H9 (cell line): ENCODE measurements at regions not wholly inside any gene's neighbourhood (a gene's known extent, or its start where the extent isn't known, plus 50 kb on each side); places are given as distances from the start of the nearest gene placed in this dataset.

Experiments used
- DNase-seq: peaks from one replicate; pipeline ENCODE4 v3.0.0-alpha.2; 2017
- H2AFZ ChIP-seq: one replicate; pipeline ENCODE4 v1.6.1; 2013; ENCODE audit warnings: mild to moderate bottlenecking, low read length, control low read depth, moderate library complexity
- H2AK5ac ChIP-seq: 2 replicates; pipeline ENCODE4 v1.6.1; 2013; ENCODE audit warnings: low read length, control low read depth, mixed read lengths; ENCODE audit not compliant: insufficient read length
- H2BK120ac ChIP-seq: one replicate; pipeline ENCODE4 v1.6.1; 2013; ENCODE audit warnings: low read depth, mild to moderate bottlenecking, low read length, control low read depth, inconsistent platforms; ENCODE audit not compliant: poor library complexity, severe bottlenecking
- H2BK12ac ChIP-seq: 2 replicates; pipeline ENCODE4 v1.6.1; 2013; ENCODE audit warnings: low read length, control low read depth, mixed read lengths, low read depth; ENCODE audit not compliant: insufficient read length
- H2BK15ac ChIP-seq: 2 replicates; pipeline ENCODE4 v1.6.1; 2013; ENCODE audit warnings: low read depth, low read length, control low read depth
- H2BK20ac ChIP-seq: one replicate; pipeline ENCODE4 v1.6.1; 2013; ENCODE audit warnings: low read depth, mild to moderate bottlenecking, low read length, control low read depth, inconsistent platforms; ENCODE audit not compliant: poor library complexity, severe bottlenecking
- H2BK5ac ChIP-seq: 2 replicates; pipeline ENCODE4 v1.6.1; 2013; ENCODE audit warnings: low read length, control low read depth, mixed read lengths; ENCODE audit not compliant: insufficient read length
- H3K14ac ChIP-seq: 2 replicates; pipeline ENCODE4 v1.6.1; 2013; ENCODE audit warnings: low read length, control low read depth; ENCODE audit not compliant: insufficient read depth
- H3K18ac ChIP-seq: 2 replicates; pipeline ENCODE4 v1.6.1; 2013; ENCODE audit warnings: low read depth, mild to moderate bottlenecking, mixed read lengths, low read length, control low read depth; ENCODE audit not compliant: insufficient read length
- H3K23ac ChIP-seq: 2 replicates; pipeline ENCODE4 v1.6.1; 2013; ENCODE audit warnings: low read length, control low read depth, mixed read lengths, low read depth; ENCODE audit not compliant: insufficient read length
- H3K23me2 ChIP-seq: 2 replicates; pipeline ENCODE4 v1.6.1; 2013; ENCODE audit warnings: low read depth, mild to moderate bottlenecking, mixed read lengths, low read length, control low read depth; ENCODE audit not compliant: insufficient read length, poor library complexity, severe bottlenecking
- H3K27ac ChIP-seq: 2 replicates; pipeline ENCODE4 v1.5.1; 2013; ENCODE audit warnings: low read length, control low read depth, mixed read lengths, low read depth; ENCODE audit not compliant: insufficient read length
- H3K27me3 ChIP-seq: 2 replicates; pipeline ENCODE4 v1.6.1; 2013; ENCODE audit warnings: low read length, control low read depth, inconsistent platforms; ENCODE audit not compliant: insufficient read depth
- H3K4ac ChIP-seq: 2 replicates; pipeline ENCODE4 v1.6.1; 2013; ENCODE audit warnings: low read depth, mild to moderate bottlenecking, control low read depth, inconsistent platforms, low read length, moderate library complexity
- H3K4me1 ChIP-seq: 2 replicates; pipeline ENCODE4 v1.6.1; 2013; ENCODE audit warnings: low read length, control low read depth, inconsistent platforms; ENCODE audit not compliant: insufficient read depth
- H3K4me2 ChIP-seq: 2 replicates; pipeline ENCODE4 v1.6.1; 2013; ENCODE audit warnings: low read length, control low read depth, mixed read lengths; ENCODE audit not compliant: insufficient read length, insufficient read depth
- H3K56ac ChIP-seq: 2 replicates; pipeline ENCODE4 v1.6.1; 2013; ENCODE audit warnings: low read depth, mild to moderate bottlenecking, mixed read lengths, low read length, control low read depth; ENCODE audit not compliant: insufficient read length
- H3K79me1 ChIP-seq: 2 replicates; pipeline ENCODE4 v1.6.1; 2013; ENCODE audit warnings: low read depth, mild to moderate bottlenecking, moderate library complexity, low read length, control low read depth, inconsistent platforms; ENCODE audit not compliant: insufficient read depth, poor library complexity, severe bottlenecking
- H3K79me2 ChIP-seq: 2 replicates; pipeline ENCODE4 v1.6.1; 2013; ENCODE audit warnings: low read length, control low read depth, inconsistent platforms; ENCODE audit not compliant: insufficient read depth
- H3K9ac ChIP-seq: 2 replicates; pipeline ENCODE4 v1.6.1; 2013; ENCODE audit warnings: low read length, control low read depth, mixed read lengths; ENCODE audit not compliant: insufficient read length; ENCODE audit errors: extremely low read depth
- H3K9me3 ChIP-seq: one replicate; pipeline ENCODE4 v1.6.1; 2013; ENCODE audit warnings: low read depth, low read length, inconsistent platforms; ENCODE audit not compliant: control insufficient read depth
- H3T11ph ChIP-seq: one replicate; pipeline ENCODE4 v1.6.1; 2013; ENCODE audit warnings: mild to moderate bottlenecking, low read length, control low read depth, inconsistent platforms
- H4K20me1 ChIP-seq: one replicate; pipeline ENCODE4 v1.6.1; 2013; ENCODE audit not compliant: control insufficient read depth, insufficient read length, insufficient read depth
- H4K5ac ChIP-seq: 2 replicates; pipeline ENCODE4 v1.6.1; 2013; ENCODE audit warnings: low read depth, mild to moderate bottlenecking, mixed read lengths, low read length, control low read depth; ENCODE audit not compliant: insufficient read length
- H4K8ac ChIP-seq: replicated peaks from 2 replicates; pipeline ENCODE4 v1.6.1; 2013; ENCODE audit warnings: low read length, control low read depth, mixed read lengths, low read depth; ENCODE audit not compliant: insufficient read length
- H4K91ac ChIP-seq: 2 replicates; pipeline ENCODE4 v1.6.1; 2013; ENCODE audit warnings: low read depth, mild to moderate bottlenecking, moderate library complexity, mixed read lengths, low read length, control low read depth; ENCODE audit not compliant: insufficient read length
- H3K27ac Mint-ChIP-seq, 3 experiments: 2 replicates in 2 of 3; 3 replicates in 1 of 3; pipeline ENCODE4 v1.8.0; 2020 to 2021; ENCODE audit warnings: mixed read lengths in 3 of 3, mild to moderate bottlenecking in 1 of 3, moderate library complexity in 1 of 3
- H3K27me3 Mint-ChIP-seq: 2 replicates; pipeline ENCODE4 v1.8.0; 2021; ENCODE audit warnings: low read depth, mild to moderate bottlenecking, moderate library complexity, mixed read lengths
- H3K36me3 Mint-ChIP-seq, 3 experiments: 2 replicates in 2 of 3; 3 replicates in 1 of 3; pipeline ENCODE4 v1.8.0; 2020 to 2021; ENCODE audit warnings: low read depth in 3 of 3, mixed read lengths in 3 of 3; ENCODE audit not compliant: insufficient read depth in 1 of 3
- H3K4me1 Mint-ChIP-seq, 2 experiments: 2 replicates each; pipeline ENCODE4 v1.8.0; 2020; ENCODE audit warnings: mixed read lengths in 2 of 2
- H3K4me3 Mint-ChIP-seq, 2 experiments: 2 replicates in 1 of 2; 3 replicates in 1 of 2; pipeline ENCODE4 v1.8.0; 2020 to 2021; ENCODE audit warnings: mild to moderate bottlenecking in 2 of 2, mixed read lengths in 2 of 2, moderate library complexity in 1 of 2
- H3K9me3 Mint-ChIP-seq, 2 experiments: 2 replicates in 1 of 2; 3 replicates in 1 of 2; pipeline ENCODE4 v1.8.0; 2020; ENCODE audit warnings: mild to moderate bottlenecking in 2 of 2, mixed read lengths in 2 of 2, moderate library complexity in 1 of 2
- CTCF ChIP-seq: fragments of 200-600 bp; sonication (generic); conservative IDR thresholded peaks from 3 replicates; pipeline ENCODE4 v1.8.0; 2021; ENCODE audit warnings: antibody characterized with exemption, mild to moderate bottlenecking
- WGBS: extraction: QIAGEN DNeasy Blood & Tissue Kit; methylation state at CpG from one replicate; pipeline ENCODE4 v1.1.7; 2013; ENCODE audit warnings: missing lambda C conversion rate, low lambda C conversion rate, mixed read lengths; ENCODE audit not compliant: insufficient read length; ENCODE audit errors: extremely low coverage; 5-methylcytosine and 5-hydroxymethylcytosine counted together

DNA sequence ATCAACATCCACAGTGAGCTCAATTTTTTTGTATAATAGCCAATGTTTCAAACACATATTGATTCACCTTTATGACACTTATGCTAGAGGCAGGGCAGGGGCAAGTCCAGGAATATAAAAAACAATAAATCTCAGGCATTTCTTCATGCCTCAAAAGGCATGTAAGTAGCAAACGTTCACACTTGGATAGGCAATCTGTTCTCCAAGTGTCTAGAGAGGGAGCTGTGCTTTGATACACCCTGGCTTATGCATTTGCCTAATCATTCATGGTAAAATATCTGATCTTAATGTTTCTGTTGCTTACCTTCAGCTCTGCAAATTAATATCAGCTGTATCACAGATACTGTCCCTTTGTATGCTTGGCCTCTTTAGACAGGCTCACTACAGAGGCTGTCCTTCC is 464.5 kb upstream of the SETBP1 start:
- no peaks in the 10 kb centered on the region for H3K79me2 ChIP-seq
- peaks cover 0 to 2% of the 10 kb centered on the region in 2 experiments; a peak in 2 of 5 replicates for H3K9me3 Mint-ChIP-seq
- H3K56ac ChIP-seq, result no peak overlapping the region
- H4K8ac ChIP-seq, result no peak overlapping the region
- no peaks in the 10 kb centered on the region for H3K9me3 ChIP-seq
- no peak for TF ChIP-seq CTCF
- H3K36me3 Mint-ChIP-seq, result no peaks in the 10 kb centered on the region
- H2BK5ac ChIP-seq, result no peak overlapping the region
- H3K4me1 ChIP-seq, result no peaks in the 10 kb centered on the region
- WGBS, result no CpG with 5 or more reads among the region's 1 CpG
- no peak overlapping the region for H3K23ac ChIP-seq
- H3K27me3 Mint-ChIP-seq, result no peaks in the 10 kb centered on the region
- H3K27ac ChIP-seq, result no peak overlapping the region
- no peak overlapping the region for H2AFZ ChIP-seq
- H3K79me1 ChIP-seq, result no peaks in the 10 kb centered on the region
- H3K9ac ChIP-seq, result no peak overlapping the region
- H4K91ac ChIP-seq, result no peak overlapping the region
- no peak overlapping the region for H2BK120ac ChIP-seq
- no peak overlapping the region for H2BK20ac ChIP-seq
- H3K4me3 Mint-ChIP-seq, result no peak overlapping the region
- no peak overlapping the region for H4K5ac ChIP-seq
- DNase-seq, result no peak
- H2AK5ac ChIP-seq, result no peak overlapping the region
- no peak overlapping the region for H2BK12ac ChIP-seq
- no peak overlapping the region for H2BK15ac ChIP-seq
- no peaks in the 10 kb centered on the region for H3K4me1 Mint-ChIP-seq
- no peaks in the 10 kb centered on the region for H3K27me3 ChIP-seq
- H4K20me1 ChIP-seq, result no peaks in the 10 kb centered on the region
- no peaks in the 10 kb centered on the region for H3K23me2 ChIP-seq
- H3K4ac ChIP-seq, result no peak overlapping the region
- no peak overlapping the region for H3K18ac ChIP-seq
- no peak overlapping the region for H3T11ph ChIP-seq
- no peak overlapping the region for H3K4me2 ChIP-seq
- no peak overlapping the region for H3K14ac ChIP-seq
- H3K27ac Mint-ChIP-seq, result no peak overlapping the region
